SK-N-SH (cell line): ENCODE measurements at regions not wholly inside any gene's neighbourhood (a gene's known extent, or its start where the extent isn't known, plus 50 kb on each side); places are given as distances from the start of the nearest gene placed in this dataset.

Experiments used
- CTCF ChIA-PET: fragments of 300-600, 350-600 bp; formaldehyde crosslinking; extraction: SDS; loops from one replicate; lab custom pipeline; 2021; lab: Yijun Ruan, JAX
- POLR2A ChIA-PET: fragments of 350-600 bp; sonication (Branson Sonifier 250); formaldehyde crosslinking; extraction: SDS; loops from one replicate; lab custom pipeline; 2020; ENCODE audit warnings: antibody characterized with exemption, inconsistent platforms; lab: Yijun Ruan, JAX
- DNase-seq: peaks from one replicate; pipeline ENCODE4 v3.0.0; 2012
- H2AFZ ChIP-seq: fragments of 200-600 bp; sonication (generic); 2 replicates; pipeline ENCODE4 v1.8.1; 2016; ENCODE audit warnings: antibody characterized with exemption, mild to moderate bottlenecking, low read depth
- H3F3A ChIP-seq: fragments of 200-600 bp; sonication (generic); replicated peaks from 2 replicates; pipeline ENCODE3; 2016; ENCODE audit warnings: antibody characterized with exemption, mild to moderate bottlenecking; ENCODE audit not compliant: insufficient read depth
- H3K27ac ChIP-seq, 2 experiments: fragments of 200-500 bp in 1 of 2; fragments of 200-600 bp in 1 of 2; sonication (Bioruptor generic) in 1 of 2; sonication (generic), shearing (Covaris generic) in 1 of 2; 2 replicates each; pipeline versions ENCODE4 v1.5.1 to v1.6.1; 2014 to 2016; ENCODE audit warnings: low read depth in 2 of 2, inconsistent platforms in 1 of 2, low read length in 1 of 2, mild to moderate bottlenecking in 1 of 2, mixed read lengths in 1 of 2
- H3K27me3 ChIP-seq: fragments of 200-600 bp; sonication (generic), shearing (Covaris generic); 2 replicates; pipeline ENCODE4 v1.6.1; 2016; ENCODE audit warnings: mixed run types; ENCODE audit not compliant: insufficient read depth
- H3K36me3 ChIP-seq, 2 experiments: fragments of 200-500 bp in 1 of 2; fragments of 200-600 bp in 1 of 2; sonication (Bioruptor generic) in 1 of 2; sonication (generic) in 1 of 2; replicated peaks in 1 of 2; 2 replicates each; pipeline versions ENCODE3 to v1.5.1; 2014 to 2016; ENCODE audit warnings: low read length in 1 of 2, mild to moderate bottlenecking in 1 of 2; ENCODE audit not compliant: insufficient read depth in 2 of 2, control insufficient read depth in 1 of 2
- H3K4me1 ChIP-seq, 2 experiments: fragments of 200-500 bp in 1 of 2; fragments of 200-600 bp in 1 of 2; sonication (Bioruptor generic) in 1 of 2; sonication (generic), shearing (Covaris generic) in 1 of 2; 2 replicates each; pipeline versions ENCODE4 v1.5.1 to v1.6.1; 2014 to 2016; ENCODE audit warnings: low read depth in 1 of 2, low read length in 1 of 2, mixed run types in 1 of 2; ENCODE audit not compliant: insufficient read depth in 2 of 2, control insufficient read depth in 1 of 2
- H3K4me2 ChIP-seq: fragments of 200-600 bp; sonication (generic), shearing (Covaris generic); 2 replicates; pipeline ENCODE4 v1.6.1; 2017; ENCODE audit warnings: mixed run types
- H3K4me3 ChIP-seq, 2 experiments: fragments of 200-500 bp in 1 of 2; fragments of 200-600 bp in 1 of 2; sonication (Bioruptor generic) in 1 of 2; sonication (generic), shearing (Covaris generic) in 1 of 2; 2 replicates each; pipeline versions ENCODE4 v1.5.1 to v1.8.1; 2014 to 2016; ENCODE audit warnings: low read depth in 2 of 2, inconsistent platforms in 1 of 2, low read length in 1 of 2, mild to moderate bottlenecking in 1 of 2, mixed read lengths in 1 of 2, moderate library complexity in 1 of 2
- H3K79me2 ChIP-seq: fragments of 200-600 bp; sonication (generic); 2 replicates; pipeline ENCODE4 v1.8.1; 2017; ENCODE audit warnings: mild to moderate bottlenecking; ENCODE audit not compliant: insufficient read depth
- H3K9ac ChIP-seq: fragments of 200-600 bp; sonication (generic); 2 replicates; pipeline ENCODE4 v1.6.1; 2017; ENCODE audit warnings: mixed run types
- H3K9me2 ChIP-seq: fragments of 200-600 bp; sonication (generic); 2 replicates; pipeline ENCODE4 v1.6.1; 2017; ENCODE audit warnings: mixed run types
- H3K9me3 ChIP-seq: fragments of 200-600 bp; sonication (generic); 2 replicates; pipeline ENCODE4 v1.6.1; 2017; ENCODE audit warnings: mixed run types, mild to moderate bottlenecking, moderate library complexity
- H4K20me1 ChIP-seq: fragments of 200-600 bp; sonication (generic); 2 replicates; pipeline ENCODE4 v1.6.1; 2017; ENCODE audit warnings: mild to moderate bottlenecking, mixed run types; ENCODE audit not compliant: insufficient read depth
- FOSL2 ChIP-seq: IDR thresholded peaks from 2 replicates; pipeline ENCODE4 v1.4.0; 2012; ENCODE audit warnings: low read depth, mild to moderate bottlenecking, moderate library complexity, borderline replicate concordance
- GABPA ChIP-seq: IDR thresholded peaks from 2 replicates; pipeline ENCODE4 v1.4.0; 2012; ENCODE audit warnings: low read depth, mild to moderate bottlenecking
- JUND ChIP-seq: IDR thresholded peaks from 2 replicates; pipeline ENCODE4 v1.4.0; 2012
- MAX ChIP-seq: IDR thresholded peaks from 2 replicates; pipeline ENCODE4 v1.4.0; 2012; ENCODE audit warnings: low read depth
- NFIC ChIP-seq: IDR thresholded peaks from 2 replicates; pipeline ENCODE4 v1.4.0; 2012; ENCODE audit warnings: borderline replicate concordance
- RFX5 ChIP-seq: IDR thresholded peaks from 2 replicates; pipeline ENCODE4 v1.6.1; 2012; ENCODE audit warnings: mild to moderate bottlenecking, improper control_type of control experiment, low read length
- SIN3A ChIP-seq: IDR thresholded peaks from 2 replicates; pipeline ENCODE4 v1.6.1; 2012; ENCODE audit warnings: low read depth, mild to moderate bottlenecking, low read length, moderate library complexity, borderline replicate concordance
- SMC3 ChIP-seq: IDR thresholded peaks from 2 replicates; pipeline ENCODE4 v1.6.1; 2012; ENCODE audit warnings: low read depth, low read length, improper control_type of control experiment
- TAF1 ChIP-seq: IDR thresholded peaks from 2 replicates; pipeline ENCODE4 v1.6.1; 2012; ENCODE audit warnings: low read depth, mild to moderate bottlenecking, low read length, moderate library complexity, borderline replicate concordance
- TCF12 ChIP-seq: IDR thresholded peaks from 2 replicates; pipeline ENCODE4 v1.4.0; 2012
- YY1 ChIP-seq: IDR thresholded peaks from 2 replicates; pipeline ENCODE4 v1.4.0; 2012; ENCODE audit warnings: low read depth, mild to moderate bottlenecking
- WGBS: methylation state at CpG from one replicate; pipeline ENCODE4 v1.1.6; 2017; ENCODE audit warnings: low lambda C conversion rate; 5-methylcytosine and 5-hydroxymethylcytosine counted together
- TF ChIP-seq, protein P1 (sequence below): IDR thresholded peaks from 2 replicates; pipeline ENCODE4; 2012
- TF ChIP-seq, protein P2 (sequence below): IDR thresholded peaks from 2 replicates; pipeline ENCODE4 v1.4.0; 2012; ENCODE audit warnings: low read depth, borderline replicate concordance
- TF ChIP-seq, protein P3 (sequence below): IDR thresholded peaks from 2 replicates; pipeline ENCODE4 v1.6.1; 2012; ENCODE audit warnings: mild to moderate bottlenecking, low read depth, low read length, moderate library complexity
- TF ChIP-seq, protein P4 (sequence below): fragments of 150-350 bp; IDR thresholded peaks from 2 replicates; pipeline ENCODE4 v1.6.1; 2016; ENCODE audit warnings: mild to moderate bottlenecking, low read depth, low read length
- TF ChIP-seq, protein P5 (sequence below): fragments of 150-350 bp; IDR thresholded peaks from 2 replicates; pipeline ENCODE4 v1.6.1; 2017; ENCODE audit warnings: antibody characterized with exemption, low read length, low read depth, borderline replicate concordance

DNA sequence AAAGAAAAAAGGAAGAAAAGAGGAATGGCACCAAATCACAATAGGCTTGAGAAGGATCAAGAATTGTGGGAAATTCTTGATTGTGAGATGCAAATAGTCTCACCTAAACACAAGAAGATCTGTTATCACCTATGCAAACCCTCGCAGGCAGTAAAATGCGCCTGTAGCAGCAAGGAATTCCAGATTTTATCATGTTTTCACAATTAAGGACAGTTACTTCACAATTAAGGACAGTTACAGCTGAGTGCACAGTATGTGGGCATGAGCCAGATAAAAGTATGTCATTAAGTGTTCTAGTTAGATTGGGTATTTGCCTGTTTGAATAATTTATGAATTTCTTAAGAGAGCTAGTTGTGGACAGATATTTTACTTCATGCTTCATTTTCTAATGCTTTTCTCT is 336.2 kb downstream of the CDC14C start:
- no peak overlapping the region for H3K4me2 ChIP-seq
- ChIA-PET POLR2A (no interaction called here), CTCF (no interaction called here)
- H3K9me2 ChIP-seq, result no peaks in the 10 kb centered on the region
- H3K36me3 ChIP-seq, result no peaks in the 10 kb centered on the region
- no peaks in the 10 kb centered on the region for H3K4me1 ChIP-seq
- H3F3A ChIP-seq, result no peaks in the 10 kb centered on the region
- H3K79me2 ChIP-seq, result no peaks in the 10 kb centered on the region
- H2AFZ ChIP-seq, result no peak overlapping the region
- WGBS, result 3% methylated on average over 2 of the region's 2 CpGs
- no peak for DNase-seq
- H4K20me1 ChIP-seq, result no peaks in the 10 kb centered on the region
- H3K27me3 ChIP-seq, result peaks cover 4% of the 10 kb centered on the region; the same call in 1 of the 2 replicates
- no peak overlapping the region for H3K27ac ChIP-seq
- H3K9me3 ChIP-seq, result no peaks in the 10 kb centered on the region
- no peak overlapping the region for H3K9ac ChIP-seq
- TF ChIP-seq JUND (no peak), FOSL2 (no peak), GABPA (no peak), TAF1 (no peak), SIN3A (no peak)
- H3K4me3 ChIP-seq, result no peak overlapping the region

DNA sequence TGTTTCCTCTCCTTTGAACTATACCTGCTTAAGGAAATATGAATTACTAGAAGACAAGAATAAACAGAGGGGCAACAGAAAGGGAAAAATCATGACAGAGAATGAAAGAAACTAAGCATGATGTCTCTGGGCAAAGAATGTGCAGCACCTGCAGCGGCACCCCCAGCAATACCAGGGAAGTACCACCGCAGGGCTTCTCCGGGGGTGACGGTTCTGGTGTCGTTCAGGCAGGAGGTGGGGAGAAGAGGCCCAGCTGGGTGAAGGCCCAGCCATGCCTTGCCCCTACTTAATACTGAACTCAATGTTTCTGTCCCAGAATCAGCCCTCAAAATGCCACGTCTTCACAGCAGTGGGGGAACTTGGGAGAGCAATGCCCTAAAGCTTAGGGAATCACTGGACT is 337.6 kb downstream of the CDC14C start:
- Histone ChIP-seq H3K27ac (no peak overlapping the region), H3F3A (no peaks in the 10 kb centered on the region), H3K79me2 (no peaks in the 10 kb centered on the region), H3K9me3 (no peaks in the 10 kb centered on the region), H3K4me1 (no peaks in the 10 kb centered on the region), H3K36me3 (no peaks in the 10 kb centered on the region), H4K20me1 (no peaks in the 10 kb centered on the region), H3K4me2 (no peak overlapping the region), H3K4me3 (no peak overlapping the region), H2AFZ (no peak overlapping the region), H3K9ac (no peak overlapping the region), H3K9me2 (no peaks in the 10 kb centered on the region), H3K27me3 (peaks cover 4% of the 10 kb centered on the region; the same call in 1 of the 2 replicates)
- WGBS, result 2% methylated on average over 6 of the region's 6 CpGs
- DNase-seq, result no peak
- CTCF ChIA-PET, result interaction anchor here (0.6 kb wide), 1 partner anchor 10 kb away, joined by 3 read pairs; no protein-coding TSS in a partner anchor
- TF ChIP-seq, protein P1, sequence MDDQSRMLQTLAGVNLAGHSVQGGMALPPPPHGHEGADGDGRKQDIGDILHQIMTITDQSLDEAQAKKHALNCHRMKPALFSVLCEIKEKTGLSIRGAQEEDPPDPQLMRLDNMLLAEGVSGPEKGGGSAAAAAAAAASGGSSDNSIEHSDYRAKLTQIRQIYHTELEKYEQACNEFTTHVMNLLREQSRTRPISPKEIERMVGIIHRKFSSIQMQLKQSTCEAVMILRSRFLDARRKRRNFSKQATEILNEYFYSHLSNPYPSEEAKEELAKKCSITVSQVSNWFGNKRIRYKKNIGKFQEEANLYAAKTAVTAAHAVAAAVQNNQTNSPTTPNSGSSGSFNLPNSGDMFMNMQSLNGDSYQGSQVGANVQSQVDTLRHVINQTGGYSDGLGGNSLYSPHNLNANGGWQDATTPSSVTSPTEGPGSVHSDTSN, result no peak
- TF ChIP-seq TCF12, result no peak
- TF ChIP-seq JUND, result no peak
- TF ChIP-seq, protein P2, sequence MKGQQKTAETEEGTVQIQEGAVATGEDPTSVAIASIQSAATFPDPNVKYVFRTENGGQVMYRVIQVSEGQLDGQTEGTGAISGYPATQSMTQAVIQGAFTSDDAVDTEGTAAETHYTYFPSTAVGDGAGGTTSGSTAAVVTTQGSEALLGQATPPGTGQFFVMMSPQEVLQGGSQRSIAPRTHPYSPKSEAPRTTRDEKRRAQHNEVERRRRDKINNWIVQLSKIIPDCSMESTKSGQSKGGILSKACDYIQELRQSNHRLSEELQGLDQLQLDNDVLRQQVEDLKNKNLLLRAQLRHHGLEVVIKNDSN, result no peak
- TF ChIP-seq, protein P3, sequence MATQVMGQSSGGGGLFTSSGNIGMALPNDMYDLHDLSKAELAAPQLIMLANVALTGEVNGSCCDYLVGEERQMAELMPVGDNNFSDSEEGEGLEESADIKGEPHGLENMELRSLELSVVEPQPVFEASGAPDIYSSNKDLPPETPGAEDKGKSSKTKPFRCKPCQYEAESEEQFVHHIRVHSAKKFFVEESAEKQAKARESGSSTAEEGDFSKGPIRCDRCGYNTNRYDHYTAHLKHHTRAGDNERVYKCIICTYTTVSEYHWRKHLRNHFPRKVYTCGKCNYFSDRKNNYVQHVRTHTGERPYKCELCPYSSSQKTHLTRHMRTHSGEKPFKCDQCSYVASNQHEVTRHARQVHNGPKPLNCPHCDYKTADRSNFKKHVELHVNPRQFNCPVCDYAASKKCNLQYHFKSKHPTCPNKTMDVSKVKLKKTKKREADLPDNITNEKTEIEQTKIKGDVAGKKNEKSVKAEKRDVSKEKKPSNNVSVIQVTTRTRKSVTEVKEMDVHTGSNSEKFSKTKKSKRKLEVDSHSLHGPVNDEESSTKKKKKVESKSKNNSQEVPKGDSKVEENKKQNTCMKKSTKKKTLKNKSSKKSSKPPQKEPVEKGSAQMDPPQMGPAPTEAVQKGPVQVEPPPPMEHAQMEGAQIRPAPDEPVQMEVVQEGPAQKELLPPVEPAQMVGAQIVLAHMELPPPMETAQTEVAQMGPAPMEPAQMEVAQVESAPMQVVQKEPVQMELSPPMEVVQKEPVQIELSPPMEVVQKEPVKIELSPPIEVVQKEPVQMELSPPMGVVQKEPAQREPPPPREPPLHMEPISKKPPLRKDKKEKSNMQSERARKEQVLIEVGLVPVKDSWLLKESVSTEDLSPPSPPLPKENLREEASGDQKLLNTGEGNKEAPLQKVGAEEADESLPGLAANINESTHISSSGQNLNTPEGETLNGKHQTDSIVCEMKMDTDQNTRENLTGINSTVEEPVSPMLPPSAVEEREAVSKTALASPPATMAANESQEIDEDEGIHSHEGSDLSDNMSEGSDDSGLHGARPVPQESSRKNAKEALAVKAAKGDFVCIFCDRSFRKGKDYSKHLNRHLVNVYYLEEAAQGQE, result no peak
- no peak for TF ChIP-seq MAX
- TF ChIP-seq, protein P4, sequence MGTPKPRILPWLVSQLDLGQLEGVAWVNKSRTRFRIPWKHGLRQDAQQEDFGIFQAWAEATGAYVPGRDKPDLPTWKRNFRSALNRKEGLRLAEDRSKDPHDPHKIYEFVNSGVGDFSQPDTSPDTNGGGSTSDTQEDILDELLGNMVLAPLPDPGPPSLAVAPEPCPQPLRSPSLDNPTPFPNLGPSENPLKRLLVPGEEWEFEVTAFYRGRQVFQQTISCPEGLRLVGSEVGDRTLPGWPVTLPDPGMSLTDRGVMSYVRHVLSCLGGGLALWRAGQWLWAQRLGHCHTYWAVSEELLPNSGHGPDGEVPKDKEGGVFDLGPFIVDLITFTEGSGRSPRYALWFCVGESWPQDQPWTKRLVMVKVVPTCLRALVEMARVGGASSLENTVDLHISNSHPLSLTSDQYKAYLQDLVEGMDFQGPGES, result no peak
- TF ChIP-seq YY1, result no peak
- TF ChIP-seq RFX5, result no peak
- TF ChIP-seq SMC3, result no peak
- TF ChIP-seq, protein P5, sequence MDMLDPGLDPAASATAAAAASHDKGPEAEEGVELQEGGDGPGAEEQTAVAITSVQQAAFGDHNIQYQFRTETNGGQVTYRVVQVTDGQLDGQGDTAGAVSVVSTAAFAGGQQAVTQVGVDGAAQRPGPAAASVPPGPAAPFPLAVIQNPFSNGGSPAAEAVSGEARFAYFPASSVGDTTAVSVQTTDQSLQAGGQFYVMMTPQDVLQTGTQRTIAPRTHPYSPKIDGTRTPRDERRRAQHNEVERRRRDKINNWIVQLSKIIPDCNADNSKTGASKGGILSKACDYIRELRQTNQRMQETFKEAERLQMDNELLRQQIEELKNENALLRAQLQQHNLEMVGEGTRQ, result no peak
- TF ChIP-seq NFIC, result no peak
- POLR2A ChIA-PET, result no interaction called here
